Endodermal cell (in vitro differentiated cells): ENCODE measurements at regions not wholly inside any gene's neighbourhood (a gene's known extent, or its start where the extent isn't known, plus 50 kb on each side); places are given as distances from the start of the nearest gene placed in this dataset.
"Not testable (repeated sequence)": the region's sequence is repeated elsewhere in the genome, so short reads cannot be mapped to it uniquely, and the experiment has no call there.

Experiments used
- DNase-seq: peaks from one replicate; pipeline ENCODE4 v3.0.0-alpha.2; 2017
- H3K27ac ChIP-seq: 2 replicates; pipeline ENCODE4 v1.5.1; 2013; ENCODE audit warnings: mild to moderate bottlenecking, low read depth, low read length, moderate library complexity
- H3K27me3 ChIP-seq: 2 replicates; pipeline ENCODE4 v1.6.1; 2013; ENCODE audit warnings: mild to moderate bottlenecking, low read length, moderate library complexity; ENCODE audit not compliant: insufficient read depth, control insufficient read depth, poor library complexity, severe bottlenecking
- H3K36me3 ChIP-seq: 2 replicates; pipeline ENCODE4 v1.7.0; 2013; ENCODE audit warnings: mild to moderate bottlenecking, low read length, moderate library complexity; ENCODE audit not compliant: control insufficient read depth, insufficient read depth
- H3K4me1 ChIP-seq: one replicate; pipeline ENCODE4 v1.7.0; 2013; ENCODE audit warnings: low read length; ENCODE audit not compliant: control insufficient read depth, insufficient read depth
- H3K4me3 ChIP-seq: 2 replicates; pipeline ENCODE4 v1.5.1; 2013; ENCODE audit warnings: mild to moderate bottlenecking, low read length, moderate library complexity
- H3K9ac ChIP-seq: 2 replicates; pipeline ENCODE4 v1.6.1; 2013; ENCODE audit warnings: mild to moderate bottlenecking, low read length, moderate library complexity; ENCODE audit not compliant: poor library complexity, severe bottlenecking; ENCODE audit errors: extremely low read depth
- H3K9me3 ChIP-seq: 2 replicates; pipeline ENCODE4 v1.6.1; 2013; ENCODE audit warnings: mild to moderate bottlenecking, low read length, moderate library complexity; ENCODE audit not compliant: control insufficient read depth
- H3K27ac Mint-ChIP-seq: 2 replicates; pipeline ENCODE4 v1.8.0; 2020; ENCODE audit warnings: mixed read lengths
- H3K27me3 Mint-ChIP-seq: 2 replicates; pipeline ENCODE4 v1.8.0; 2021; ENCODE audit warnings: mild to moderate bottlenecking, mixed read lengths; ENCODE audit not compliant: insufficient read depth
- H3K36me3 Mint-ChIP-seq: 2 replicates; pipeline ENCODE4 v1.8.0; 2020; ENCODE audit warnings: low read depth, mixed read lengths
- H3K4me1 Mint-ChIP-seq: 2 replicates; pipeline ENCODE4 v1.8.0; 2020; ENCODE audit warnings: mixed read lengths
- H3K4me3 Mint-ChIP-seq: 2 replicates; pipeline ENCODE4 v1.8.0; 2020; ENCODE audit warnings: mild to moderate bottlenecking, moderate library complexity, mixed read lengths
- H3K9me3 Mint-ChIP-seq: 2 replicates; pipeline ENCODE4 v1.8.0; 2020; ENCODE audit warnings: mild to moderate bottlenecking, mixed read lengths
- CTCF ChIP-seq: fragments of 200-600 bp; sonication (generic); conservative IDR thresholded peaks from 2 replicates; pipeline ENCODE4 v1.5.0; 2021; ENCODE audit warnings: antibody characterized with exemption, mild to moderate bottlenecking
- WGBS, 2 experiments: methylation state at CpG; one replicate each; pipeline versions ENCODE4 v1.1.5 to v1.1.7; 2013; ENCODE audit warnings: missing lambda C conversion rate in 2 of 2, mixed read lengths in 1 of 2; ENCODE audit not compliant: insufficient coverage in 1 of 2, insufficient read length in 1 of 2; 5-methylcytosine and 5-hydroxymethylcytosine counted together

GRCh38 chr5:109630093-109630492 is 59.6 kb upstream of the MAN2A1 start:
- H3K4me3 Mint-ChIP-seq, result no peak overlapping the region
- no peak overlapping the region for H3K27ac Mint-ChIP-seq
- Histone ChIP-seq H3K4me1 (no peaks in the 10 kb centered on the region), H3K4me3 (no peak overlapping the region), H3K9me3 (peaks cover 10% of the 10 kb centered on the region), H3K9ac (no peak overlapping the region), H3K27me3 (no peaks in the 10 kb centered on the region), H3K36me3 (no peaks in the 10 kb centered on the region), H3K27ac (peak overlapping the region; percentile 64)
- no peaks in the 10 kb centered on the region for H3K27me3 Mint-ChIP-seq
- H3K4me1 Mint-ChIP-seq, result no peaks in the 10 kb centered on the region
- peaks cover 21% of the 10 kb centered on the region for H3K9me3 Mint-ChIP-seq
- TF ChIP-seq CTCF, result no peak
- DNase-seq, result no peak
- 76 to 89% methylated on average over 4 of the region's 4 CpGs for WGBS, 2 experiments
- H3K36me3 Mint-ChIP-seq, result no peaks in the 10 kb centered on the region

- Mint-ChIP-seq H3K4me1 (no peaks in the 10 kb centered on the region), H3K27me3 (no peaks in the 10 kb centered on the region), H3K4me3 (no peak overlapping the region), H3K27ac (no peak overlapping the region), H3K36me3 (no peaks in the 10 kb centered on the region), H3K9me3 (peaks cover 24% of the 10 kb centered on the region)
- WGBS, 2 experiments, result 99 to 100% methylated on average over 1 to 3 of the region's 3 CpGs
- Histone ChIP-seq H3K9me3 (peaks cover 10% of the 10 kb centered on the region), H3K9ac (no peak overlapping the region), H3K27me3 (no peaks in the 10 kb centered on the region), H3K4me1 (no peaks in the 10 kb centered on the region), H3K27ac (no peak overlapping the region), H3K36me3 (no peaks in the 10 kb centered on the region), H3K4me3 (no peak overlapping the region)
- no peak for DNase-seq
- TF ChIP-seq CTCF, result no peak
Observed at GRCh38 chr5:109628591-109628990, 61.1 kb upstream of the MAN2A1 start.

- H3K27ac Mint-ChIP-seq, H3K36me3 ChIP-seq, H3K4me3 Mint-ChIP-seq, H3K4me1 ChIP-seq, H3K9me3 ChIP-seq, H3K27me3 ChIP-seq, H3K27me3 Mint-ChIP-seq, H3K36me3 Mint-ChIP-seq, DNase-seq, H3K4me3 ChIP-seq, H3K9ac ChIP-seq, H3K4me1 Mint-ChIP-seq, H3K27ac ChIP-seq: not testable (repeated sequence)
- H3K9me3 Mint-ChIP-seq, result peaks cover 12% of the 10 kb centered on the region
- WGBS, 2 experiments, result 82 to 96% methylated on average over 3 to 5 of the region's 5 CpGs
Observed at GRCh38 chr5:109621266-109621665, 68.5 kb upstream of the MAN2A1 start.

- no peak overlapping the region for H3K4me3 ChIP-seq
- no peaks in the 10 kb centered on the region for H3K27me3 ChIP-seq
- Mint-ChIP-seq H3K27me3 (no peaks in the 10 kb centered on the region), H3K36me3 (no peaks in the 10 kb centered on the region), H3K4me1 (no peaks in the 10 kb centered on the region), H3K4me3 (no peak overlapping the region), H3K27ac (no peak overlapping the region), H3K9me3 (peaks cover 6% of the 10 kb centered on the region)
- no peaks in the 10 kb centered on the region for H3K4me1 ChIP-seq
- no peaks in the 10 kb centered on the region for H3K36me3 ChIP-seq
- TF ChIP-seq CTCF, result no peak
- H3K9me3 ChIP-seq, result no peaks in the 10 kb centered on the region
- no peak for DNase-seq
- 90% methylated on average over 1 of the region's 1 CpG; no CpG with 5 or more reads in 1 of the 2 experiments for WGBS, 2 experiments
- H3K27ac ChIP-seq, result no peak overlapping the region
- H3K9ac ChIP-seq, result no peak overlapping the region
Observed at GRCh38 chr5:109620651-109621050, 69.1 kb upstream of the MAN2A1 start.
